Breast epithelium (tissue), 4 donors: ENCODE measurements at regions not wholly inside any gene's neighbourhood (a gene's known extent, or its start where the extent isn't known, plus 50 kb on each side); places are given as distances from the start of the nearest gene placed in this dataset.
"Not testable (repeated sequence)": the region's sequence is repeated elsewhere in the genome, so short reads cannot be mapped to it uniquely, and the experiment has no call there.

Experiments used
- DNase-seq, 2 donors: peaks; one replicate each; pipeline ENCODE4 v3.0.0-alpha.2; 2019; ENCODE audit warnings: low spot score in 2 of 2
- H3K27ac ChIP-seq, 2 donors: fragments of 200-600 bp; sonication (generic) in 1 of 2; one replicate each; pipeline ENCODE4 v1.5.1; 2016 to 2019; ENCODE audit warnings: mild to moderate bottlenecking in 1 of 2
- H3K27me3 ChIP-seq, 2 donors: fragments of 200-600 bp; sonication (generic) in 1 of 2; one replicate each; pipeline versions ENCODE4 v1.5.1 to v1.6.0; 2017 to 2019; ENCODE audit warnings: control low read depth in 1 of 2, mild to moderate bottlenecking in 1 of 2
- H3K36me3 ChIP-seq: fragments of 200-600 bp; one replicate; pipeline ENCODE4 v1.5.1; 2019
- H3K4me1 ChIP-seq, 2 donors: fragments of 200-600 bp; sonication (generic); one replicate each; pipeline ENCODE4 v1.5.1; 2016 to 2019; ENCODE audit warnings: control low read depth in 1 of 2
- H3K4me3 ChIP-seq, 3 donors: fragments of 200-600 bp; sonication (generic); 1 replicate in 2 of 3; 2 replicates in 1 of 3; pipeline ENCODE4 v1.5.1; 2016 to 2019; ENCODE audit warnings: mild to moderate bottlenecking in 3 of 3, moderate library complexity in 2 of 3
- H3K9me3 ChIP-seq, 2 donors: fragments of 200-600 bp; sonication (generic) in 1 of 2; one replicate each; pipeline ENCODE4 v1.5.1; 2016 to 2019; ENCODE audit warnings: control low read depth in 1 of 2
- CTCF ChIP-seq, 3 donors: fragments of 450-650 bp; IDR thresholded peaks; one replicate each; pipeline ENCODE4 v1.5.1; 2016 to 2017; ENCODE audit warnings: antibody characterized with exemption in 3 of 3, mild to moderate bottlenecking in 3 of 3, moderate library complexity in 3 of 3
- POLR2A ChIP-seq: fragments of 450-650 bp; IDR thresholded peaks from one replicate; pipeline ENCODE4 v1.6.1; 2016; ENCODE audit warnings: antibody characterized with exemption, mild to moderate bottlenecking, moderate library complexity
- POLR2AphosphoS5 ChIP-seq, 3 donors: sonication (generic); formaldehyde crosslinking; IDR thresholded peaks; one replicate each; pipeline ENCODE4 v1.6.1; 2017; ENCODE audit warnings: antibody characterized with exemption in 3 of 3
- intact Hi-C: fragments of 100-400 bp; cut with DNase I; formaldehyde crosslinking; loops from one replicate; pipeline ENCODE4 v1.15.1; 2023; ENCODE audit warnings: low total_unique reads

- Histone ChIP-seq H3K36me3 (no peaks in the 10 kb centered on the region), H3K9me3 (no peaks in the 10 kb centered on the region), H3K4me1 (no peaks in the 10 kb centered on the region), H3K27me3 (no peaks in the 10 kb centered on the region), H3K27ac (no peak overlapping the region), H3K4me3 (no peak overlapping the region)
- DNase-seq, result no peak
- TF ChIP-seq CTCF (IDR thresholded peaks at IDR 0.05), result no peak
- no peak for TF ChIP-seq POLR2A
- no peak for TF ChIP-seq POLR2AphosphoS5 (IDR thresholded peaks at IDR 0.05)
- intact Hi-C loops, result no loop called here
Observed at GRCh38 chr7:42645906-42646305, 266.0 kb downstream of the C7orf25 start.

- H3K36me3 ChIP-seq, result no peaks in the 10 kb centered on the region
- H3K27ac ChIP-seq, result no peak overlapping the region
- H3K4me1 ChIP-seq, result no peaks in the 10 kb centered on the region
- no peaks in the 10 kb centered on the region for H3K27me3 ChIP-seq
- intact Hi-C loops, result no loop called here
- H3K4me3 ChIP-seq, result no peak overlapping the region
- TF ChIP-seq POLR2A, result no peak
- no peak for TF ChIP-seq CTCF (IDR thresholded peaks at IDR 0.05)
- TF ChIP-seq POLR2AphosphoS5 (IDR thresholded peaks at IDR 0.05), result no peak
- no peak for DNase-seq
- H3K9me3 ChIP-seq, result no peaks in the 10 kb centered on the region
Observed at GRCh38 chr7:42642699-42643098, 269.2 kb downstream of the C7orf25 start.

GRCh38 chr7:42639930-42640329 is 271.9 kb downstream of the C7orf25 start:
- Histone ChIP-seq H3K4me1 (no peaks in the 10 kb centered on the region), H3K27me3 (no peaks in the 10 kb centered on the region), H3K9me3 (no peaks in the 10 kb centered on the region), H3K36me3 (no peaks in the 10 kb centered on the region), H3K27ac (no peak overlapping the region), H3K4me3 (no peak overlapping the region)
- DNase-seq, result no peak
- TF ChIP-seq POLR2A, result no peak
- TF ChIP-seq POLR2AphosphoS5 (IDR thresholded peaks at IDR 0.05), result no peak
- no peak for TF ChIP-seq CTCF (IDR thresholded peaks at IDR 0.05)
- intact Hi-C loops, result no loop called here

GRCh38 chr7:42636380-42636779 is 275.5 kb downstream of the C7orf25 start:
- H3K9me3 ChIP-seq, H3K36me3 ChIP-seq, H3K27ac ChIP-seq, intact Hi-C loops, H3K4me3 ChIP-seq, H3K4me1 ChIP-seq, DNase-seq, H3K27me3 ChIP-seq: not testable (repeated sequence)

GRCh38 chr7:42628054-42628453 is 283.8 kb downstream of the C7orf25 start:
- H3K4me1 ChIP-seq, result no peaks in the 10 kb centered on the region
- no peak overlapping the region for H3K4me3 ChIP-seq
- H3K9me3 ChIP-seq, result no peaks in the 10 kb centered on the region
- H3K27me3 ChIP-seq, result no peaks in the 10 kb centered on the region
- intact Hi-C loops, result no loop called here
- H3K27ac ChIP-seq, result no peak overlapping the region
- TF ChIP-seq POLR2A, result no peak
- TF ChIP-seq POLR2AphosphoS5 (IDR thresholded peaks at IDR 0.05), result no peak
- TF ChIP-seq CTCF (IDR thresholded peaks at IDR 0.05), result no peak
- no peaks in the 10 kb centered on the region for H3K36me3 ChIP-seq
- no peak for DNase-seq

- no peak overlapping the region for H3K27ac ChIP-seq
- no peaks in the 10 kb centered on the region for H3K4me1 ChIP-seq
- no peaks in the 10 kb centered on the region for H3K36me3 ChIP-seq
- intact Hi-C loops, result no loop called here
- no peaks in the 10 kb centered on the region for H3K27me3 ChIP-seq
- H3K4me3 ChIP-seq, result no peak overlapping the region
- TF ChIP-seq POLR2A (no peak), CTCF (IDR thresholded peaks at IDR 0.05) (no peak), POLR2AphosphoS5 (IDR thresholded peaks at IDR 0.05) (no peak)
- no peaks in the 10 kb centered on the region for H3K9me3 ChIP-seq
- DNase-seq, result no peak
Observed at GRCh38 chr7:42627626-42628025, 284.2 kb downstream of the C7orf25 start.
